Coronary artery (tissue), 2 donors: ENCODE measurements at regions not wholly inside any gene's neighbourhood (a gene's known extent, or its start where the extent isn't known, plus 50 kb on each side); places are given as distances from the start of the nearest gene placed in this dataset.
"Not testable (repeated sequence)": the region's sequence is repeated elsewhere in the genome, so short reads cannot be mapped to it uniquely, and the experiment has no call there.

ENCODE experiments used
- DNase-seq: peaks from one replicate; pipeline ENCODE4 v3.0.0-alpha.2; 2017; ENCODE audit warnings: low spot score
- H3K27ac ChIP-seq, 2 donors: fragments of 200-600 bp; sonication (generic); one replicate each; pipeline ENCODE4 v1.5.1; 2016 to 2019
- H3K4me3 ChIP-seq: fragments of 200-600 bp; sonication (generic); 2 replicates; pipeline ENCODE4 v1.5.1; 2016; ENCODE audit warnings: mild to moderate bottlenecking, moderate library complexity
- CTCF ChIP-seq: fragments of 200-600 bp; sonication (generic); IDR thresholded peaks from one replicate; pipeline ENCODE4 v1.5.1; 2019; ENCODE audit warnings: antibody characterized with exemption

- H3K27ac ChIP-seq = no peak overlapping the region
- H3K4me3 ChIP-seq = no peak overlapping the region
Observed at GRCh38 chr6:49325891-49326290, 137.2 kb downstream of the MMUT start.

GRCh38 chr6:49322861-49323260 is 140.2 kb downstream of the MMUT start:
- no peak overlapping the region for H3K27ac ChIP-seq
- no peak for TF ChIP-seq CTCF
- H3K4me3 ChIP-seq = no peak overlapping the region
- no peak for DNase-seq

More at GRCh38 chr6:49325891-49326290, 137.2 kb downstream of the MMUT start:
- TF ChIP-seq CTCF = no peak
- no peak for DNase-seq

- TF ChIP-seq CTCF = no peak
- DNase-seq = no peak
- no peak overlapping the region for H3K4me3 ChIP-seq
- H3K27ac ChIP-seq = no peak overlapping the region
Observed at GRCh38 chr6:49321561-49322072, 141.4 kb downstream of the MMUT start.

GRCh38 chr6:49305010-49305409 is 158.0 kb downstream of the MMUT start:
- no peak for TF ChIP-seq CTCF
- no peak overlapping the region for H3K27ac ChIP-seq

GRCh38 chr6:49304393-49304792 is 158.7 kb downstream of the MMUT start:
- not testable (repeated sequence) for H3K4me3 ChIP-seq, H3K27ac ChIP-seq, DNase-seq

More at GRCh38 chr6:49305010-49305409, 158.0 kb downstream of the MMUT start:
- no peak overlapping the region for H3K4me3 ChIP-seq
- DNase-seq = no peak

GRCh38 chr6:49300911-49301310 is 162.1 kb downstream of the MMUT start:
- no peak for TF ChIP-seq CTCF
- no peak for DNase-seq
- no peak overlapping the region for H3K4me3 ChIP-seq
- H3K27ac ChIP-seq = no peak overlapping the region

- TF ChIP-seq CTCF = no peak
- Histone ChIP-seq H3K27ac (no peak overlapping the region), H3K4me3 (no peak overlapping the region)
- DNase-seq = no peak
Observed at GRCh38 chr6:49300443-49300842, 162.6 kb downstream of the MMUT start.

- no peak for TF ChIP-seq CTCF
- Histone ChIP-seq H3K4me3 (no peak overlapping the region), H3K27ac (no peak overlapping the region)
- DNase-seq = no peak
Observed at GRCh38 chr6:49299279-49299678, 163.8 kb downstream of the MMUT start.
